MM.1S (cell line): ENCODE measurements at regions not wholly inside any gene's neighbourhood (a gene's known extent, or its start where the extent isn't known, plus 50 kb on each side); places are given as distances from the start of the nearest gene placed in this dataset.

ENCODE experiments used
- CTCF ChIP-seq: fragments of 300-600 bp; sonication (generic); IDR thresholded peaks from 2 replicates; pipeline ENCODE4 v1.5.1; 2016; ENCODE audit warnings: antibody characterized with exemption, low read length, mixed read lengths
- EZH2 ChIP-seq: fragments of 300-600 bp; sonication (generic); optimal IDR thresholded peaks from 2 replicates; pipeline ENCODE3; 2017; ENCODE audit warnings: low read depth, mild to moderate bottlenecking, antibody characterized with exemption, low read length, mixed read lengths
- EZH2phosphoT487 ChIP-seq: fragments of 300-600 bp; sonication (generic); IDR thresholded peaks from 2 replicates; pipeline ENCODE4 v1.6.1; 2018; ENCODE audit warnings: antibody characterized with exemption, low read length

- TF ChIP-seq CTCF (no peak), EZH2 (no peak), EZH2phosphoT487 (no peak)
Observed at GRCh38 chr12:76637807-76638206, 78.2 kb upstream of the OSBPL8 start.
